OCI-LY3 (cell line): ENCODE measurements at regions not wholly inside any gene's neighbourhood (a gene's known extent, or its start where the extent isn't known, plus 50 kb on each side); places are given as distances from the start of the nearest gene placed in this dataset.

Source experiments
- EZH2phosphoT487 ChIP-seq: fragments of 200-600 bp; shearing (Covaris generic); IDR thresholded peaks from 2 replicates; pipeline ENCODE4 v1.6.1; 2018; ENCODE audit warnings: antibody characterized with exemption, mixed run types, low read depth
- TF ChIP-seq, protein P1 (sequence below): fragments of 200-600, 300-600 bp; sonication (generic); IDR thresholded peaks from 2 replicates; pipeline ENCODE4 v1.5.1; 2014; ENCODE audit warnings: antibody characterized with exemption, low read length, low read depth

- TF ChIP-seq, protein P1, sequence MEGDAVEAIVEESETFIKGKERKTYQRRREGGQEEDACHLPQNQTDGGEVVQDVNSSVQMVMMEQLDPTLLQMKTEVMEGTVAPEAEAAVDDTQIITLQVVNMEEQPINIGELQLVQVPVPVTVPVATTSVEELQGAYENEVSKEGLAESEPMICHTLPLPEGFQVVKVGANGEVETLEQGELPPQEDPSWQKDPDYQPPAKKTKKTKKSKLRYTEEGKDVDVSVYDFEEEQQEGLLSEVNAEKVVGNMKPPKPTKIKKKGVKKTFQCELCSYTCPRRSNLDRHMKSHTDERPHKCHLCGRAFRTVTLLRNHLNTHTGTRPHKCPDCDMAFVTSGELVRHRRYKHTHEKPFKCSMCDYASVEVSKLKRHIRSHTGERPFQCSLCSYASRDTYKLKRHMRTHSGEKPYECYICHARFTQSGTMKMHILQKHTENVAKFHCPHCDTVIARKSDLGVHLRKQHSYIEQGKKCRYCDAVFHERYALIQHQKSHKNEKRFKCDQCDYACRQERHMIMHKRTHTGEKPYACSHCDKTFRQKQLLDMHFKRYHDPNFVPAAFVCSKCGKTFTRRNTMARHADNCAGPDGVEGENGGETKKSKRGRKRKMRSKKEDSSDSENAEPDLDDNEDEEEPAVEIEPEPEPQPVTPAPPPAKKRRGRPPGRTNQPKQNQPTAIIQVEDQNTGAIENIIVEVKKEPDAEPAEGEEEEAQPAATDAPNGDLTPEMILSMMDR, result no peak
- no peak for TF ChIP-seq EZH2phosphoT487
Measured at GRCh38 chr3:29090912-29091597, 189.8 kb upstream of the RBMS3 start.
